BJ (cell line): ENCODE measurements at regions not wholly inside any gene's neighbourhood (a gene's known extent, or its start where the extent isn't known, plus 50 kb on each side); places are given as distances from the start of the nearest gene placed in this dataset.

Source experiments
- CTCF ChIA-PET: fragments of 350-600 bp; formaldehyde crosslinking; extraction: SDS; loops from one replicate; lab custom pipeline; 2021; ENCODE audit warnings: antibody characterized with exemption, inconsistent platforms; lab: Yijun Ruan, JAX
- POLR2A ChIA-PET: fragments of 300-600 bp; sonication (Branson Sonifier 250); formaldehyde crosslinking; extraction: SDS; loops from one replicate; lab custom pipeline; 2021; ENCODE audit warnings: antibody characterized with exemption; lab: Charles Lee
- DNase-seq: peaks from one replicate; pipeline ENCODE4 v3.0.0-alpha.2; 2011; ENCODE audit warnings: low read depth
- H3K27me3 ChIP-seq: 2 replicates; pipeline ENCODE4 v1.6.0; 2011; ENCODE audit warnings: low read length; ENCODE audit not compliant: control insufficient read depth, insufficient read depth
- H3K36me3 ChIP-seq: 2 replicates; pipeline ENCODE4 v1.5.1; 2011; ENCODE audit warnings: low read length; ENCODE audit not compliant: control insufficient read depth, insufficient read depth
- H3K4me3 ChIP-seq: 2 replicates; pipeline ENCODE4 v1.5.1; 2011; ENCODE audit warnings: low read depth, mild to moderate bottlenecking, control low read depth, low read length
- TF ChIP-seq, protein P1 (sequence below): IDR thresholded peaks from 2 replicates; pipeline ENCODE4 v1.5.1; 2011; ENCODE audit warnings: low read depth, mild to moderate bottlenecking, control low read depth, inconsistent platforms, low read length, moderate library complexity; ENCODE audit not compliant: insufficient read depth

- CTCF ChIA-PET = no interaction called here
- H3K36me3 ChIP-seq = no peaks in the 10 kb centered on the region
- no peak for DNase-seq
- TF ChIP-seq, protein P1, sequence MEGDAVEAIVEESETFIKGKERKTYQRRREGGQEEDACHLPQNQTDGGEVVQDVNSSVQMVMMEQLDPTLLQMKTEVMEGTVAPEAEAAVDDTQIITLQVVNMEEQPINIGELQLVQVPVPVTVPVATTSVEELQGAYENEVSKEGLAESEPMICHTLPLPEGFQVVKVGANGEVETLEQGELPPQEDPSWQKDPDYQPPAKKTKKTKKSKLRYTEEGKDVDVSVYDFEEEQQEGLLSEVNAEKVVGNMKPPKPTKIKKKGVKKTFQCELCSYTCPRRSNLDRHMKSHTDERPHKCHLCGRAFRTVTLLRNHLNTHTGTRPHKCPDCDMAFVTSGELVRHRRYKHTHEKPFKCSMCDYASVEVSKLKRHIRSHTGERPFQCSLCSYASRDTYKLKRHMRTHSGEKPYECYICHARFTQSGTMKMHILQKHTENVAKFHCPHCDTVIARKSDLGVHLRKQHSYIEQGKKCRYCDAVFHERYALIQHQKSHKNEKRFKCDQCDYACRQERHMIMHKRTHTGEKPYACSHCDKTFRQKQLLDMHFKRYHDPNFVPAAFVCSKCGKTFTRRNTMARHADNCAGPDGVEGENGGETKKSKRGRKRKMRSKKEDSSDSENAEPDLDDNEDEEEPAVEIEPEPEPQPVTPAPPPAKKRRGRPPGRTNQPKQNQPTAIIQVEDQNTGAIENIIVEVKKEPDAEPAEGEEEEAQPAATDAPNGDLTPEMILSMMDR = no peak
- POLR2A ChIA-PET = no interaction called here
- no peaks in the 10 kb centered on the region for H3K27me3 ChIP-seq
- no peak overlapping the region for H3K4me3 ChIP-seq
Measured at GRCh38 chr2:40967451-40967850, 515.6 kb upstream of the SLC8A1 start.

DNA sequence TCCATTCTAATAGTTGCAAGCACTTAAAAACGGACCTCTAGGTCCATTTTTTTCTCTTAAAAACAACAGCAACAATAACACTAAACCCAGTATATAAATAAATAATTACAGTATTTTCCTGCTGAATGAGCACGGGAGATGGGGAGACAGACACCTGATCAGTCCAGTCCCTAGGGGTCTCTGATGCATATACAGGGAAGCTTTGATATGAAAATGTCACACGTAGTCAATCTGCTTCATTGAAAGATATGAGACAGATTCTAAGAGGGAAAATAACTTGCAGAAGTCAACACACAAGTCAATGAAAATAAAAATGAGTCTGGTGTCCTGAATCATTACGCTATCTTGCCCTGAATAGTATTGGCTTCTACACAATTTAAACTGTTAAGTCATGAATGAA is 523.3 kb upstream of the SLC8A1 start:
- H3K27me3 ChIP-seq = no peaks in the 10 kb centered on the region
- TF ChIP-seq, protein P1 = no peak
- H3K4me3 ChIP-seq = no peak overlapping the region
- POLR2A ChIA-PET = no interaction called here
- no peak for DNase-seq
- CTCF ChIA-PET = no interaction called here
- H3K36me3 ChIP-seq = no peaks in the 10 kb centered on the region

DNA sequence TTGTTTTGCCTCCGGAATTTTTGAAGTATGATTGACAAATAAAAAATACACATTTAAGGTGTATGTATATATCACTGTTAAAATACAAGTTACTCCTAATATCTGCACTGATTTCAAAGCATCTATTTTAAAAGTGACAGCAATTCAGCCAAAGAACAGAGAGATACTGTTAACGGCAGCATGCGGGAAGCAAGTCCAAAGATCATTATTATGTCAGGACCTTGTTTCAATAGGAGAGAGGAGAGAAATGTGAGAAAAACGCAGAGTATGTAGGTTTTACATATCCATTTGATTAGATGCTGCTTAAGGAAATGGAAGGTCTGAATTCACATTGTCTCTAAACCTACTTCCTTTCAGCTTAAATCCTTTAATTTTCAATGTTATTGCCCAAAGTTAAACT is 545.5 kb upstream of the SLC8A1 start:
- CTCF ChIA-PET = no interaction called here
- Histone ChIP-seq H3K4me3 (no peak overlapping the region), H3K36me3 (no peaks in the 10 kb centered on the region), H3K27me3 (no peaks in the 10 kb centered on the region)
- DNase-seq = no peak
- POLR2A ChIA-PET = no interaction called here
- TF ChIP-seq, protein P1 = no peak

GRCh38 chr2:41000374-41000773 is 548.5 kb upstream of the SLC8A1 start:
- Histone ChIP-seq H3K36me3 (no peaks in the 10 kb centered on the region), H3K4me3 (no peak overlapping the region), H3K27me3 (no peaks in the 10 kb centered on the region)
- POLR2A ChIA-PET = no interaction called here
- TF ChIP-seq, protein P1 = no peak
- no peak for DNase-seq
- CTCF ChIA-PET = no interaction called here

GRCh38 chr2:41000906-41001305 is 549.0 kb upstream of the SLC8A1 start:
- no peak for DNase-seq
- no peaks in the 10 kb centered on the region for H3K36me3 ChIP-seq
- TF ChIP-seq, protein P1 = no peak
- H3K27me3 ChIP-seq = no peaks in the 10 kb centered on the region
- ChIA-PET POLR2A (no interaction called here), CTCF (no interaction called here)
- H3K4me3 ChIP-seq = no peak overlapping the region
